ENCODE measurements at regions not wholly inside any gene's neighbourhood (a gene's known extent, or its start where the extent isn't known, plus 50 kb on each side); places are given as distances from the start of the nearest gene placed in this dataset.
A peak's percentile ranks its signal among the peaks of the same experiment; 100 is the strongest.

GRCh38 chr2:55973673-55974072, 50.1 kb upstream of the EFEMP1 start:
- DNase-seq (ENCODE audit: low spot score): no peak

- DNase-seq (ENCODE audit: low spot score): no peak
Observed at GRCh38 chr2:55976681-55977080, 53.1 kb upstream of the EFEMP1 start.

- DNase-seq (ENCODE audit: low spot score): no peak
Observed at GRCh38 chr2:55985406-55985805, 61.8 kb upstream of the EFEMP1 start.

GRCh38 chr2:55986001-55986400, 62.4 kb upstream of the EFEMP1 start:
- no peak for DNase-seq (ENCODE audit: low spot score)

- no peak for DNase-seq (ENCODE audit: low spot score)
Observed at GRCh38 chr2:55986700-55987440, 63.3 kb upstream of the EFEMP1 start.

DNA sequence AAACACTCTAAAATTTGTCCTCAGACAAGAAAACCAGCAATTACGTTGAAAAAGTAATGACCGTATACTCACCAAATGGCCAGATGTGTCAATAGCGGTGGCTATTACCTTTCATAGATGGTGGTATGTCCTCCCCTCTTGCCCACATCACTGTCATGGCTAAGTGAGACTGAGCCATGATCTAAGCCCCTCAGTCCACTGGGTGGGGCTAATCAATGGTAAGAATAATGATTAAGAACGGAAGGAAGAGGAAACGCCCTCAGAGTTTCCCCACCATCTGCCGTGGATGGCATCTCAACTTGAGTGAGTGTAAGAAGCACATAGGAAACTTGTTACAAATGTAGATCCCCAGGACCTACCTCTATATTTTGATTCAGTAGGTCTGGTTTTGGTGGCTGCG, 65.8 kb upstream of the EFEMP1 start:
- DNase-seq (ENCODE audit: low spot score): no peak

- DNase-seq (ENCODE audit: low spot score): no peak
Observed at GRCh38 chr2:55992455-55992854, 68.9 kb upstream of the EFEMP1 start.

- DNase-seq (ENCODE audit: low spot score): no peak
Observed at GRCh38 chr2:55993685-55994084, 70.1 kb upstream of the EFEMP1 start.

- no peak for DNase-seq (ENCODE audit: low spot score)
Observed at GRCh38 chr2:55995211-55995610, 71.6 kb upstream of the EFEMP1 start.

DNA sequence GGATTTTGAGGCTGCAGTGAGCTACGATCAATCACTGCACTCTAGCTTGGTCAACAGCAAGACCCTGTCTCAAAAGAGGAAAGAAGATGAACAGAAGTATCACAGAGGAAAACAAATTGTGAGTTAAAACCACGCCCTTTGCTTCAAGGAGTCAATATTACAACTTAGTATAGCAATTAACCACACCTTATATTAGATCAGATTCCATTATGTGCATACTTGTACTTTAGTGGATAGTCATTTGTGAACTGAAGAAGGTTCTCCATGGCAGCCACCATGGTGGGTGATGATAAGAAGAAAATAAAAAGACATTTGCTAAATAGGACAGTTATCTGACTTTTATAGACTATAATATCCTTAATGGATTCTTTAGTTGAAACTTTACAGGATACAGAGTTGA, 72.3 kb upstream of the EFEMP1 start:
- no peak for DNase-seq (ENCODE audit: low spot score)

DNA sequence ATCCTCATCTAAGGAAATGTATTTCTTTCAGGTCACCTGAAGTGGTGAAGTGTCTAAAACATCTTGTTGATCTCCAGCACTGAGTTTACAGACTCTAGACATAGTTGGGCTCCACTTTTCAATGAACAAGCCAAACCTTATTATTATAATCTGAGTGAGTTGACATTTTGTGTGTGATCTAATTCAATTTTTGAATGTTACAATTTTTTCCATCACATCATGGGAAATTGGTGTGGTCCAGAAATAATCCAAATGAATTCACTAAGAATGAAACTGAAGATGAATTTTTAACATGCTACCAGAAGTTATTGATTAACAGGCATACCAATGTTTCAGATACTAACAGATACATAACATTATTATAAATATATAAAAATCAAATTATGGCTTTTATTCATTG, 75.6 kb upstream of the EFEMP1 start:
- DNase-seq (ENCODE audit: low spot score): no peak

DNA sequence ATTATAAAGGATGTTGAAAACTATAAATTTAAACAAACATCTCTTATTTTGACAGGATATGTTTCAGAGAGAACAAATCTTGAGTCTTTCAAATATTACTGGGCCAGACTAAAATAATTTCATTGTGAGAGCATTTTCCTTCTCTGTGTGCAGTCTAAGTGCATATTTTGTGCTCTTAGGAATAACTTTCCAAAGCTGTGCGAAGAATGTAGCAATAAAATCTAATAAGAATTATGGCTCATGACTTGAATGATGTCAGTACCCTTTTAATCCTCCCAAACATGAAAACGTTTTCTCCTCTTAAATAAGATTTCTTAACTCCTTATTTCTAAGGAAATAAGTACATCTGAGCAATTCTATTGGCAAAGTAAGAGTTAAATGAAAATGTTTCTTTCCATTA, 76.2 kb upstream of the EFEMP1 start:
- DNase-seq (ENCODE audit: low spot score): no peak

GRCh38 chr2:56001947-56002346, 78.4 kb upstream of the EFEMP1 start:
- DNase-seq (ENCODE audit: low spot score): no peak

- DNase-seq (ENCODE audit: low spot score): no peak
Observed at GRCh38 chr2:56008661-56009431, 85.3 kb upstream of the EFEMP1 start.

GRCh38 chr2:56009758-56010458, 86.3 kb upstream of the EFEMP1 start:
- DNase-seq (ENCODE audit: low spot score): peak; percentile 12

- no peak for DNase-seq (ENCODE audit: low spot score)
Observed at GRCh38 chr2:56011624-56012023, 88.0 kb upstream of the EFEMP1 start.

GRCh38 chr2:56012221-56012765, 88.7 kb upstream of the EFEMP1 start:
- no peak for DNase-seq (ENCODE audit: low spot score)

DNA sequence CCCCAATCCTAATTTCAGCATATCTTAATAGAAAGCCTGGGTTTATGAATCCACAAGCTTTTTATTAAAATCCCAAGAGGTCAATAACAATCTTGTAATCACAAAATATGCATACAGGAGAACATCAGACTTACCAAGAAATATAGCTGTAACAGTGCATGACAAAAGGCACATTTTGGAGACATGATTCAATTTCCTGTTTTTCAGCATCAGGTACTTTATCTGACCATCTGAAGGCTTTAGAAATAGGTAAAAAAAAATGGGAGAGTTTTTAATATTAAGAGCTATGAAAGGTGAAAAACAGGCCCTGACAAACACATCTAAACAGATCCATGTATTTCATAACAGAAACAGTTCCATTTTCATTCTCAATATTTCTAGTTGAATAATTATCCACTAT, 89.9 kb upstream of the EFEMP1 start:
- no peak for DNase-seq (ENCODE audit: low spot score)

- no peak for DNase-seq (ENCODE audit: low spot score)
Observed at GRCh38 chr2:56014046-56014730, 90.6 kb upstream of the EFEMP1 start.

DNA sequence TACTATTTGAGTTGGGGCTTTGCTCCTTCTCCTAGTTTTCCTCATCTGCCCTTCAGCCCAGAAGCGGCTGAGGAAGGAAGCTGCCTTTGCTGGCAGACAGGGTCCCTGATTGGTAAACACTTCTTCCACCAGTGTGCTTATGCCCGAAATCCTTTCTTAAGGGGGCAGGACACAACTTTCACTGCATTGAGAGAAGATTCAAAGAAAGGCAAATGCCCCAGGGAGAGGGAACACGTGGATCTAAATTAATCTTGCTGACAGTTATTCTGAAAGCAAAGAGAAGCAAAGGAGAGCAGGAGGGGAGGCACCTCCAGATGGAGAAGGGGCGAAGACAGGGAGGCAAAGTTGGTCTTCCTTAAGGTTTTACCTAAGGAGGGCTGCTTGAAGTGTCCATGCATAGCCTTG, 92.1 kb upstream of the EFEMP1 start:
- DNase-seq (ENCODE audit: low spot score): no peak

DNA sequence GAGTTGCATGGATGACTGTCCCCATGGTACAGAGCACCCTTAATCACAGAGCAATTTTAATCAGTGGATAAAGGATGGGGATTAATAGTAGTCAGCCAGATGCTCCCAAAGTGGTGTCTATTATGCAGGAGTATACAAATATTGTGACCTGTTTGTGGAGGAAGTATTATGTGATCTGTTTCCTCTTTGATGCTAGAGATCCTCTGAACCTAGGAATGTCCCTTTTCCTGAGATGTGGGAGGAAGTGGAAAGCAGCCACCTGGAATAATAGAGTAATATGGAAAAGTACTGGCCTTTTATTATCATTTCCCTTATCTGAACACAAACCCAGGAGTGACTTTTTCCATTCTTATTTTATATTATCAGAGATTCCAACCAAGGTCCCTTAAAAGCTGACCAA, 94.2 kb upstream of the EFEMP1 start:
- DNase-seq (ENCODE audit: low spot score): no peak

GRCh38 chr2:56018267-56018666, 94.7 kb upstream of the EFEMP1 start:
- DNase-seq (ENCODE audit: low spot score): no peak

Data from cerebellar cortex (tissue), 1 donor.